ENCODE measurements at regions not wholly inside any gene's neighbourhood (a gene's known extent, or its start where the extent isn't known, plus 50 kb on each side); places are given as distances from the start of the nearest gene placed in this dataset.
A peak's percentile ranks its signal among the peaks of the same experiment; 100 is the strongest.

DNA sequence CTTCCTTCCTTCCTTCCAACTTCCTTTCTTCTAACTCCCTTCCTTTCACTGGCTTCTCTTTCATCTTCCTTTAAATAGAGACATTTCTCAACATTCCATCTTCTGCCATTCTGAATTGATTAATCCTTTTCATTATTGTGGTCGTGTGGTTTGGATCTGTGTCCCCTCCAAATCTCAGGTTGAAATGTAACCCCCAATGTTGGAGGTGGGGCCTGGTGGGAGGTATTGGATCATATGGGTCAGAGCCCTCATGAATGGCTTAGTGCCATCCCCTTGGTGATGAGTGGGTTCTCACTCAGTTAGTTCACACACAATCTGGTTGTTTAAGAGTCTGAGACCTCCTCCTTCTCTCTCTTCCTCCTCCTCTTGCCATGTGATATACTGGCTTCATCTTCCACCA is 130.9 kb upstream of the SV2C start:
- DNase-seq (ENCODE audit: extremely low read depth in 1 of 11, low read depth in 9 of 11, low spot score in 4 of 11), result no peak

DNA sequence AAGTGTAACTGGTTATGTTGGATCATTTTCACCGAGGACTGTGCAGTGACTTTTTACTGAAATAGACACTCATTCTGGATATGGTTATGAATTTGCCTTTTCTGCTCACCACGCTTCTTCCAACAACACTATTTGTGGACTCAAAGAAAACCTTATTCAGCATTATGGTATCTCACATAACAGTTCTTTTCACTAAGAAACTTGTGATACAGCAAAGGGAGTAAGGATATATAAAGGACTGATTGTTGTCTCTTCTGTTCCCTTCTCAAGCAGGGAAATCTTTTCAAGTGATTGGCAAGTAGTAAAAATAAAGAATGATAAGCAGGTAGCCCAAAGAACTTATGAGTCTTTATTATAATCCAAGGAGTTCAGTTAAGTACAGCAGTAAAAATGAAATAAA is 131.5 kb upstream of the SV2C start:
- no peak for DNase-seq (ENCODE audit: extremely low read depth in 1 of 11, low read depth in 9 of 11, low spot score in 4 of 11)

DNA sequence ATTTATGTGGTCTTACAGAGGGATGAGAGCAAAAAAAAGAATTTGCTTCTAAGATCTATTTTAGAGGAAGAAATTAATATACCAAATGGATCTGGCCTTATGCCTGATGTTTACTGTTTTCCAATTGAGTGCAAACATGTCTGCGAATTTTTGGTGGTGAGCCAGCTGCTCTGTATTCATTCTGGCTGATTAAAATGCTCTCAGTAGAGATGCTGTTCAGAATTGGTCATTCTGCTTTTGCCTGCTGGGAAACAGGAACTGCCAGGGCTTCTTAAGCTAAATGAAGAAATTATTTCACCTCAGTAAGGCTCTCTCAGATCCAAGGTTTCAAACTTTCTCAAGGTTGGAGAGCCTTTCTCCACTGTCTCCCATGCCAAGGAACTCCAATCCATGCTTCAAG is 132.0 kb upstream of the SV2C start:
- no peak for DNase-seq (ENCODE audit: extremely low read depth in 1 of 11, low read depth in 9 of 11, low spot score in 4 of 11)

DNA sequence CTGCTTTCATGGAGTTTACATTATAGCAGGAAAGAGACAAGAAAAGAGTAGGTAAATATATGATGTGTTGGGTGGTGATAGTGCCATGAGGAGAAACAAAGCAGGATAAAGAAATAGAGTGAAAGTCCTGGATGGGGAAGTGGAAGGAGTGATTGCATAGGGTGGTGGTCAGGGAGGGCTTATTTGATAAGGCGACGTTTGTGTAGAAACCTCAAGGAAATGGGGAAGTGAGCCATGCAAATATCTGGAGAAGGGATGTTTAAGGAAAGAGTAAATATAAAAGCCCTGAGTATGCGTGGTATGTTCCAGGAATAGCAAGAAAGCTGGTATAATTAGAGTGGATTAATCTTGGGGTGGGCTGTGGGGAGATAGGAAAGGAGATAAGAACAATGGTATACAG is 134.7 kb upstream of the SV2C start:
- no peak for DNase-seq (ENCODE audit: extremely low read depth in 1 of 11, low read depth in 9 of 11, low spot score in 4 of 11)

DNA sequence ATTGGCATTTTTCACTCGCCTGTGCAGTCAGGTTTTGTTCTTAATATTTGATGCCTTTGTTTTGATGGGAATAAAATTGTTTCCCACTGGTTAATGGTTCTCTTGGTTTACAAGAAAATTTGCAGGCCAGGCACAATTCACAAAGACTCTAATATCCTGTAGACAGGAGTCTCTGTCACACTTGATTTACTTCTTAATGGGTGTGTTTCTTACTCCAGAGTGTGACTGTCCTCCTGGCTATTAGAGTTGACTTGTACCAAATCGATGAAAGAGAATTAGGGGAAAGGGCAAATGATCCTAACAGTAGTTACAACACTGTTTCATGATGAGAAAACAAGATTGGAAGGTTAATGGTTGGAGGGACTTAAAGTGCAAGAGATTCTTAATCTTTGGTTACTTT is 142.8 kb upstream of the SV2C start:
- no peak for DNase-seq (ENCODE audit: extremely low read depth in 1 of 11, low read depth in 9 of 11, low spot score in 4 of 11)

DNA sequence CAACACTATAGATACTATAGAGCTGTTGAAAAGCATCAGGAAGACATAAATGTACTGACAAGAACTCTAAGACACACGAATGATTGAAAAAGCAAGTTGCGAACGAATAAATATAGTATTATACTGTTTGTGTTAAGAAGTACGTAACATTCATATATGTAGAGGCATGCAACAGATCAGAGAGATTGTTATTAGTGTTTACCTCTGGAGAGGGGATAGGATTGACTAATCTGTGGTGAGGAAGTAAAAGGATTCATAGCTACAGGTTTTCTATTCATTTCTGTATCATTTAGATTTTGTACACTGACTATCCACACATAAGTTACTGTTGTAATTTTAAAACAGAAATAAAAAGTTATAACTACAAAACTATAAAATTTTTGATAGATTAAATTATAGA is 147.6 kb upstream of the SV2C start:
- no peak for DNase-seq (ENCODE audit: extremely low read depth in 1 of 11, low read depth in 9 of 11, low spot score in 4 of 11)

DNA sequence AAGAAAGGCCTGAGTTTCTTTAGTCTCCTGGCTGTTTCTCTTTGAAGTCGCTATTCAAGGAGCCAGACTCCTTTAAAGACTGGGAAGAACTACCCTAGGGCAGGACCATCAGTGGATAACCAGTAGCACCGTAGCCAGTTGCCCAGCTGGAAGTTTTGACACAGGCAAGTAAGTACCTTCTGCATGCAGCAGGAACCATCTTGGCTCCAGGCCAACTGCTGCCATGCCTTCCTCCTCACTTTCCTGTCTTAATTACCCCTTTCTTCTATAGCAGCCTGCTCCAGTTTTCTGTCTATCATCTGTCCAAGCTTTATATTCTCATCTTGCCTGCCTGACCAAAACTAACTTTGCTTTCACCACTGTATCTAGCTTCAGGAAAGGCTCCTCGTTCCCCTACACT is 149.7 kb upstream of the SV2C start:
- DNase-seq (ENCODE audit: extremely low read depth in 1 of 11, low read depth in 9 of 11, low spot score in 4 of 11), result peak in 1 of 11 donors; percentile 0

DNA sequence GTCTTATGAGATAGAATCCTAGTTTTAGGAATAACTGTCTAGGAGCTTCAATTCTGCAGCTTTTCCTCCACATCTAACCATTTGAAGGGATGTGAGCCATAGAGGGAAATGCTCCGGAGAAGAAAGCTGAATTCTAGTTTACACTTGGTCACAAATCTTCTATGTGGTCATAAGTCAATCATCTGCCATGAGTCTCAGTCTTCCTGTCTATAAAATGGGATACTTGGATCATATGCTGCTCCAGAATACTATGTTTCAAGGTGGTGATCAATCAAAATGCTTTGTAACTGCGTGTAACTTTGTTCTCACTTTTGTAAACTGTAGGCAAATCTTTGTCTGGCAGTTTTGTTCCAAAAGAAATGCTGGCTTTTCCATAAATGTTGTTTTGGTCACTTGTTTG is 152.0 kb upstream of the SV2C start:
- DNase-seq (ENCODE audit: extremely low read depth in 1 of 11, low read depth in 9 of 11, low spot score in 4 of 11), result no peak

DNA sequence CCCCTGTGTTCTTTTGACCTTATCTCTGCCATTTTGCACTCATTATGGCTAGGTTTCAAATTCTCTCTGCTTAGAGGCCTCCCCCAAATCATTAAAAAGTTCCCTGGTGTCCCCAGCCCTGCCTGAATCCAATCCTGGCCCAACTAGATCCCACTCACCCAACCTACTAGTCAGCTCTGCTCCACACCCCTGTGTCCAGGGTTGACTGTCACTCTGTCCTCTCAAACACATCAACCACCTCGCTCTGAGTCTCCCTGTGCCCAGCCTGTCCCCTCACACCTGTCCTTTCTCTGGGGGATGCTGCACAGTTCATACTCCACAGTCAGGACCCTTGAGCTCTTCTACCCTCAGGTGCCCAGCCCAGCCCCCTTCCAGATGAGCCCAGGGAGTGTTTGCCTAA is 154.2 kb upstream of the SV2C start:
- no peak for DNase-seq (ENCODE audit: extremely low read depth in 1 of 11, low read depth in 9 of 11, low spot score in 4 of 11)

DNA sequence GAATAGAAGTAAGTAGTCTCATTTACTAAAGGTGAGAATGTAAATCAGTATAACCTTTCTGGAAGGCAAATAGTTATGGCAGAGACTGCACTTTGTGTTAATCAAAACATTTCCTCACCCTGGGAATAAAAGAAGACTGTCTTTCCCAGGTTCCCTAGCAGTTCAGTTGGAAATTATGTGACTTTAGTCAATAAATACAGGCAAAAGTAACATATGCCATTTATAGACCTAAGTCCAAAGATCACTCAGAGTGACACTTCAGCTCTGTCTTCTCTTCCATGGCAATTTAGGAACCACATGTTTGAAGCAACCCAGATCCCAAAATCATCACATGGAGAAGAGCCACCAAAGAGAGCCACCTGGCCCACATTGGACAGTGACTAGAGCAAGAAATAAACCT is 160.7 kb upstream of the SV2C start:
- no peak for DNase-seq (ENCODE audit: extremely low read depth in 1 of 11, low read depth in 9 of 11, low spot score in 4 of 11)

DNA sequence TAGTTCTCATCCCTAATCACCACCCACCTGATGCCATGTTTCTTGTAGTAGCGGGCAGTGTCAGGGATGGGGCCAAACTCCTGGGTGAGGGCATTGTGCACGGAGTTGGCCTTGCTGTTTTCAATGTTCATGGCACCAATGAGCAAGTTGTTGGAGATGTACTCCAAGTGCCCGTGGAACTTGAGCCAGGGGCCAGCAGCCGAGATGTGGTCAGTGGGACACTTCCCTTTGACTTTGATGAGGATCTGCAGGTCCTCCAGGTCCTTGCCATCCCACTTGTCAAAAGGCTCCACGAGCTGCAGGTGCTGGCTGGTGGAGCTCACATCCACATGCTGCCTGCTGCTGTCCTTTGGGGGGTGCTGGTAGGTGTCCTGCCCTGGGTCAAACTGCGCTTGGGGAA is 162.2 kb upstream of the SV2C start:
- no peak for DNase-seq (ENCODE audit: extremely low read depth in 1 of 11, low read depth in 9 of 11, low spot score in 4 of 11)

DNA sequence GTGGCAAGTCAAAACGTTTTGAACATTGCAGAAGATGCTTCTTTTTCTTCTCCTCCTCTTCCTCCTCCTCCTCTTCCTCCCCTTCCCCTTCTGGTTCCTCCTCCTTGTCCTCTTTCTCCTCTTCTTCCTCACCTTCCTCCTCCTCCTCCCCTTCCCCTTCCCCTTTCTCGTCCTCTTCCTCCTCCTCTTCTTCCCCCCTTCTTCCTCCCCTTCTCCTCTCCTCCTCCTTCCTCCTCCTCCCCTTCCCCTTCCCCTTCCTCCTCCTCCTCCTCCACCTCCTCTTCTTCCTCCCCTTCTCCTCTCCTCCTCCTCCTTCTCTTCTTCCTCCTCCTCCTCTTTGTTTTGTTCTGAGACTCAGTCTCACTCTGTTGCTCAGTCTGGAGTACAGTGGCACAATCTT is 167.0 kb upstream of the SV2C start:
- no peak for DNase-seq (ENCODE audit: extremely low read depth in 1 of 11, low read depth in 9 of 11, low spot score in 4 of 11)

DNA sequence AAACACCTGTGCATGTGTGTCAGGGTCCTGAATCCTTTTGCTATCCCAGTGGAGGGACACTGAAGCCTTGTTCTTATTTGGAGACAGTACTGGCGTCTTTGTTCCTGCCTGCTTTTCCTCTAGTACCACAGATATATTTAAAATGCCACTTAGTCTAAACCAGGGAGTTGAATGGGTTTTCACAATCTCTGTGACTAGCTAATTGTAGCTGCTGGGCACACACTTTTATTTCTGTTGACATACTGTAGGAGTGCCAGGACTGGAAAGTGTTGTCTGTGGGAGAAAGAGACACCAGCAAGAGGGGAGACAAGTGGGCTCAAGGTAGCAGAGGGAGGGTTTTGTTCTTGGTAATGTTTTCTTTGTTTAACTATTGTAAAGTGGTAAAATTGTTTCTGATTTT is 174.0 kb upstream of the SV2C start:
- DNase-seq (ENCODE audit: extremely low read depth in 1 of 11, low read depth in 9 of 11, low spot score in 4 of 11), result no peak

DNA sequence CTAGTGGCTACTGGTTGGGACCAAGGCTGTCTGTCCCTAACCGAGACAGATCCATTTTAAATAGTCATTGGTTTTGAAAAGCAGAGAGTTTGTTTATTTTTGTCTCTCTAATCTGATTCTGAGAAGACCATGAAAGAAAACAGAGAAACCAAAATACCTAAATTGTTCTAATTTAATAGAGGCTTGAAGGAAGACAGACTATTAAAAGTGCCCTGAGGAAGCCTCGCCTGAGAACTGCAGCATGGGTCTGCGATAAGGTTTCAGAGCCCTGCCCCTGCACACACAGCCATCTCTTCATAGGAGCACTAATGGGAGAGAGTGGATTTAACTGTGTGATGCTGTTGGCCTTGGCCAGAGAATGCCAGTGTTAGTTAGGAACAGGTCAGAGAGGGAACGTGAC is 175.5 kb upstream of the SV2C start:
- no peak for DNase-seq (ENCODE audit: extremely low read depth in 1 of 11, low read depth in 9 of 11, low spot score in 4 of 11)

DNA sequence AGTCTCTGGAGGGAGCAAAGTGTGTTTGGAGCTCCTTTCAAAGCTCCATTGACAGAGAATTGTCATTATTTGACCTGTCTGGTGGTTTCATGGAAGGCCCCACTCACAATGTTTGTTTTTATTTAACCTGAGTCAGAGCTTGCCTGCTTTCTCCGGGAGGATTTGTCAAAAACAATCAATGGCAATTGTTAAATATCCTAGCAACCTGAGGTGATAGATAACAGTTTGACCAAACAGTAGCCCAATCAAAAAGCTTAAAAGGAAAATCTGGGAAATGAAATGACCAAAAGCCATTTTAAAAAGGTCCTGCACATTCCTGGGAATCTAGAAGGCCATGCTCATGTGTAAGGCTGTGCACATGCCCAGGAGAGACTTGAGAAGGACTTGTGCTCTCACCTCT is 177.2 kb upstream of the POC5 start:
- DNase-seq (ENCODE audit: extremely low read depth in 1 of 11, low read depth in 9 of 11, low spot score in 4 of 11), result no peak

DNA sequence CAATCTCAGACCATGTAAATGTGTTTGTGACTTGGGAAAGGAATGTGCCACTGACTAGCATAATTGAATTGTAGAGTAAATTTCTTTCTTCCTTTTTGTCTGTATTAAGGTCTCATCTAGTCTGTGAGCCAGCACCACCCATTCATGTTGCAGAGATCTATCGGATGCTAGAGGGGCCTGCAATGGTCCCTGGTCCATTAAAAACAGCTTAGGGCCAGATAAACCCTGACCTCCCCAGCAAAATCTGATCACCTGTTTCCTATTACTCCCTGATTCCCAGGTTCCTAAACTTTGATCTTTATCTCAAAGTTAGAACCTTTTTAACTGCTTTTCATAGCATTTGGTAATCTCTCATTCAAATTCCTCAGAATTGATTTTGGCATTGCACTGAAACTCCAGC is 174.5 kb upstream of the POC5 start:
- DNase-seq (ENCODE audit: extremely low read depth in 1 of 11, low read depth in 9 of 11, low spot score in 4 of 11), result no peak

DNA sequence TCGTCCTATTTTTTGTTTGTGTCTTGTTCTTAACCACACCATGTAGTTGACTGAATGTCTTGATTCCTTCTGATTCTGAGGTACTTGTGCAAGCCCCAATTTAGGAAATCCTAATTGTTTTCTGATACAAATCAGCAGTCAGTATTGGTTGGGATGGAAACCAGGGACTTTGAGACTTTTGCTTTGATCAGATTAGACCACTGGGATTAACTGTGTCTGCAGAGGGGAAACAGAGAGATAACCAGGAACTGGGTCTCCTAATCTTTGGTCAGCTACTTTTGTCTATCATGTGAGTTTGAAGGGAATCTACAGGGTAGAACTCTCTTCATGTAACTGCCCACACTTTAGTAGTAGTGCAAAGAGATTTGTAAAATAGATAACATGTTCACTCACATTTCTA is 173.8 kb upstream of the POC5 start:
- no peak for DNase-seq (ENCODE audit: extremely low read depth in 1 of 11, low read depth in 9 of 11, low spot score in 4 of 11)

DNA sequence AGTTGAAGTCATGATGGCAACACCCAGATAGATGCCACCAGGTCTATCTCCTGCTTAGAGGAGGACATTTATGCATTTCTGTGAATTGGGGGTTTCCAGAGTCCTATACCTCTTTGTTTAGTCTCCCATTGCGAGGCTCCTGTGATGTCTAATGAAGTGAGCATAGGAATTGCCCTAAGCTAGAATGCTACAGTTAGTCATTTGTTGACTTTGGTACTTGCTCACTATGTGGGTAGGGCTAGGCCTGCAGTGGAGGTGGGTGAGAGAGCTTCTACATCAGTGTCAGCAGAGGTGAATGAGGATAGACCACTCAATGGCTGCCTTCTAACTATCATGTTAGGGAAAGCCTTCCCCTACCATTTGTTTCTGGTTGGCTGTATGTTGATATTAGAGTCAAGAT is 173.3 kb upstream of the POC5 start:
- no peak for DNase-seq (ENCODE audit: extremely low read depth in 1 of 11, low read depth in 9 of 11, low spot score in 4 of 11)

DNA sequence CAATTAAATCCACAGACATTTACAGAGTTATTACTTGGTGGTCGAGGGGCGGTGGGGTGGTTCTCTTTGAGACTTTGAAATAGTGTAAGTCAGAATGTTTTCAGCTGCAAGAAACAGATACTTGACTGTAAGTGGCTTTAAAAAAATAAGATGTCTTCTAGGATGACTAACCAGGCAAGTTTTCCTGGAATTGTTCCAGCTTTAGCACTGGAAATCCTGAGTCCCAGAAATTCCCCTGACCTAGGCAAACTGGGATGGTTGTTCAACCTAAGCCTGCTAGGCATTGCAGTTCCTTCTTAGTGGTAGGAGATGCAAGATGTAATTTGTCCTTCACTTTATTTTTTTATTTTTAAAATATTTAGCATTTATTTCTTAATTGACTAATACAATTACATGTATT is 169.5 kb upstream of the POC5 start:
- DNase-seq (ENCODE audit: extremely low read depth in 1 of 11, low read depth in 9 of 11, low spot score in 4 of 11), result no peak

DNA sequence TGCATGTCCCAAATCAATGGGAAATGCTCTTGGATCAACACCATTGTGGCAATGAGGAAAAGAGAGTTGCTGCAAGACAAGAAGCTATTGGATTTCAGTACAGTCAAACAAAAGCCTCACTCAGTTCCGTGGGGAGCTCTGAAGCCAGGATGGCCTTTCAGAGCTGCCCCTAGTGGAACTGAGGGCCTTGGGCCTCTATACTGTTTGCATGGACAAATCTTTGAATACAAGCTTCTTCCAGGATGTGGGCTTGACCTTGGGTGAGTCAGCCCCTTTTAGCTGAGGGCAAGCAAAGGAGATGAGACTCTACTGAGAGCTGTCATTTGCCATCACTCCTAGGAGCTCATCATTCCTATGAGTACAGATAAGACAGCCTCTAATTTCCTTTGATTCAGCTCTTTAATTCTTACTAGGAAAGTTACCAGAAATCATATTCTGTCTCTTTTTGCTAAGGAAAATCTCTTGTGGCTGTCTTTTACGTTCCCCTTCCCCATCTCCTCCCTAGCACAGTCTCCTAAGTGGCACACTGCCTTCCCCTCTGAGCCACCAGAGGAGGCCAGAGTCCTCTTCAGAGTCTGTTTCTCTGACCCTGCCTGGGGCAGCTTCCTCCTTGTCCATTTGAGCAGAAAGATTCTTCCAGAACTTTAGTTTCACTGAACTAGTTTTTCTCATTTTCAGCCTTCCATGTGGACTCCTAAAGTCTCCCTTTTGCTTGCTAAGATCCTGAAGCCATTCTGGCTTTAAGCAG is 168.8 kb upstream of the POC5 start:
- DNase-seq (ENCODE audit: extremely low read depth in 1 of 11, low read depth in 9 of 11, low spot score in 4 of 11), result no peak

DNA sequence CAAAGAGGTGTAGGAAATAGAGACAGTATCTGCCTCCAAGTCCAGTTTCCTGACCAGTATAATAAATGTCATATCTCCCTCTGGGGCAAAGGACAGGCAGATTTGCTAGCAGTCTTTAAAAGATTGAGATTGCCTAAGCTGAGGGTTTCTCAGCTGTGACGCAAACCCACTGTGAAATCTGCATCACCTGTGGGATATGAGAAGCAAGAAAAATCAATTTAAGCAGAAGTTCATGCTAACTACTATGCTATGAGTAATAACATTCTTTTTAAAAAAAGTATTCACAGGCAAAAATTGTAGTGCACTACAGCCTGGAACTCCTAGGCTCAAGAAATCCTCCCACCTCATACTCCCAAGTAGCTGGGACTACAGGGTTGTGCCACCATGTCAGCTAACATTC is 168.1 kb upstream of the POC5 start:
- DNase-seq (ENCODE audit: extremely low read depth in 1 of 11, low read depth in 9 of 11, low spot score in 4 of 11), result no peak

DNA sequence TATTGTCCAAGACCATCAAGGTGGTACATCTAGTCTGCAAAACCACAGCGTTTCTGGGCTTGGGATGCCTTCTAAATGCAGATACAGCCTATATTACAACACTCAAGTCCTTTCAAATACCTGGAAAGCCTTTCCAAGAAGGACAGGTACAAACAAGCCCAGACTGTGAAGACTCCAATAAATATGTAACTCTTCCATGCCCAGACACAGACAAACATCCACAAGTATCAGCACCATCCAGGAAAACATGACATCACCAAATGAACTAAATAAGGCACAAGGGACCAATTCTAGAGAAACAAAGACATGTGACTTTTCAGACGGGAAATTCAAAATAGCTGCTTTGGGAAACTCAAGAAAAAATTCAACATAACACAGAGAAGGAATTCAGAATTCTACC is 152.7 kb upstream of the POC5 start:
- no peak for DNase-seq (ENCODE audit: extremely low read depth in 1 of 11, low read depth in 9 of 11, low spot score in 4 of 11)
